Thyroid gland (tissue), 4 donors: ENCODE measurements at regions not wholly inside any gene's neighbourhood (a gene's known extent, or its start where the extent isn't known, plus 50 kb on each side); places are given as distances from the start of the nearest gene placed in this dataset.

Experiments used
- DNase-seq, 2 donors: peaks; one replicate each; pipeline ENCODE4 v3.0.0-alpha.2; 2019
- H3K27ac ChIP-seq, 3 donors: fragments of 200-600 bp; sonication (generic); 1 replicate in 2 of 3; 2 replicates in 1 of 3; pipeline ENCODE4 v1.5.1; 2016 to 2019; ENCODE audit warnings: mild to moderate bottlenecking in 1 of 3, moderate library complexity in 1 of 3
- H3K27me3 ChIP-seq: fragments of 200-600 bp; sonication (generic); one replicate; pipeline ENCODE4 v1.5.1; 2019
- H3K36me3 ChIP-seq, 2 donors: fragments of 200-600 bp; sonication (generic); one replicate each; pipeline ENCODE4 v1.5.1; 2016 to 2019
- H3K4me1 ChIP-seq, 2 donors: fragments of 200-600 bp; sonication (generic); one replicate each; pipeline ENCODE4 v1.5.1; 2017 to 2019
- H3K4me3 ChIP-seq, 3 donors: fragments of 200-600 bp; sonication (generic); replicated peaks in 1 of 3; 1 replicate in 2 of 3; 2 replicates in 1 of 3; pipeline ENCODE4 v1.5.1; 2016; ENCODE audit warnings: mild to moderate bottlenecking in 1 of 3
- H3K9me3 ChIP-seq: fragments of 200-600 bp; sonication (generic); one replicate; pipeline ENCODE4 v1.5.1; 2017
- POLR2A ChIP-seq, 2 donors: fragments of 450-650 bp; IDR thresholded peaks; one replicate each; pipeline ENCODE4 v1.6.1; 2017; ENCODE audit warnings: antibody characterized with exemption in 2 of 2, mild to moderate bottlenecking in 2 of 2, moderate library complexity in 1 of 2
- WGBS, 2 donors: methylation state at CpG; one replicate each; pipeline ENCODE4 v1.1.5; 2017; 5-methylcytosine and 5-hydroxymethylcytosine counted together
- intact Hi-C: fragments of 100-400 bp; cut with DNase I; formaldehyde crosslinking; loops from one replicate; pipeline ENCODE4 v1.15.1; 2023
- TF ChIP-seq, protein P1 (sequence below), 6 experiments: fragments of 200-600 bp in 3 of 6; fragments of 450-650 bp in 3 of 6; sonication (generic) in 3 of 6; IDR thresholded peaks; one replicate each; pipeline ENCODE4 v1.5.1; 2016 to 2019; ENCODE audit warnings: antibody characterized with exemption in 6 of 6, mild to moderate bottlenecking in 2 of 6, inconsistent platforms in 1 of 6, moderate library complexity in 1 of 6

- no peaks in the 10 kb centered on the region for H3K36me3 ChIP-seq
- no peak overlapping the region for H3K4me3 ChIP-seq
- no peaks in the 10 kb centered on the region for H3K4me1 ChIP-seq
- WGBS, 2 donors: 38 to 53% methylated on average over 6 of the region's 6 CpGs
- H3K9me3 ChIP-seq: no peaks in the 10 kb centered on the region
- peak in 1 of 2 donors; percentile 14 for DNase-seq
- TF ChIP-seq, protein P1, sequence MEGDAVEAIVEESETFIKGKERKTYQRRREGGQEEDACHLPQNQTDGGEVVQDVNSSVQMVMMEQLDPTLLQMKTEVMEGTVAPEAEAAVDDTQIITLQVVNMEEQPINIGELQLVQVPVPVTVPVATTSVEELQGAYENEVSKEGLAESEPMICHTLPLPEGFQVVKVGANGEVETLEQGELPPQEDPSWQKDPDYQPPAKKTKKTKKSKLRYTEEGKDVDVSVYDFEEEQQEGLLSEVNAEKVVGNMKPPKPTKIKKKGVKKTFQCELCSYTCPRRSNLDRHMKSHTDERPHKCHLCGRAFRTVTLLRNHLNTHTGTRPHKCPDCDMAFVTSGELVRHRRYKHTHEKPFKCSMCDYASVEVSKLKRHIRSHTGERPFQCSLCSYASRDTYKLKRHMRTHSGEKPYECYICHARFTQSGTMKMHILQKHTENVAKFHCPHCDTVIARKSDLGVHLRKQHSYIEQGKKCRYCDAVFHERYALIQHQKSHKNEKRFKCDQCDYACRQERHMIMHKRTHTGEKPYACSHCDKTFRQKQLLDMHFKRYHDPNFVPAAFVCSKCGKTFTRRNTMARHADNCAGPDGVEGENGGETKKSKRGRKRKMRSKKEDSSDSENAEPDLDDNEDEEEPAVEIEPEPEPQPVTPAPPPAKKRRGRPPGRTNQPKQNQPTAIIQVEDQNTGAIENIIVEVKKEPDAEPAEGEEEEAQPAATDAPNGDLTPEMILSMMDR (IDR thresholded peaks at IDR 0.05): peak in 3 of 6 experiments; percentile 36 to 52 (median 41)
- no peak for TF ChIP-seq POLR2A (IDR thresholded peaks at IDR 0.05)
- no peak overlapping the region for H3K27ac ChIP-seq
- H3K27me3 ChIP-seq: no peaks in the 10 kb centered on the region
- intact Hi-C loops: no loop called here
These were observed 392.5 kb downstream of the CD83 start for GRCh38 chr6:14510038-14510437.

DNA sequence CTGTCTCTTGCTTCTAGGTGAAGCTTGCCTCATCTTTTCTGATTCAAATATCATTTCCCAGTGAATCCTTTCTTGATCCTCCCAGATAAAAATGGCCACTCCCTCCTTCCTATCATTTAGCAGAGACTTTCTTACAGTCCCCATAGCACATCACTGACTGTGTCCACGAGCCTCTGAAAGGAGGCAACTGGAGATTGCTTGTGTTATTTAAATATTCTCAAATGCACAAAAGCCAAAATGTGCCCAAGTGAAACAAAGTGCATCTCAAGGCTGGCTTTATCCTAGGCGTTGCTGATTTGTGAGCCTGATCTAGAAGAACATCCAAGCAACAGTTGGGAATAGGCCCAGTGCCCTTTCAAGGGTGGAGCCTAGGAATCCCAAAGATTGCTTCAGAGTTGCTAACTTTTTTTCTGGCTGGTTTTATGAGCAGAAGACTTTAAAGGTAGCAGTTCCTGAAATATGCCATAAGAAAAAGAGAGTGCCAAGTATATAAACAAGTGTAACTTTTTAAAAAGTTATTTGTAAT lies 393.6 kb downstream of the CD83 start:
- Histone ChIP-seq H3K27me3 (no peaks in the 10 kb centered on the region), H3K4me3 (no peak overlapping the region), H3K27ac (no peak overlapping the region), H3K36me3 (no peaks in the 10 kb centered on the region), H3K9me3 (no peaks in the 10 kb centered on the region), H3K4me1 (no peaks in the 10 kb centered on the region)
- 78 to 94% methylated on average over 2 of the region's 2 CpGs for WGBS, 2 donors
- TF ChIP-seq POLR2A (IDR thresholded peaks at IDR 0.05): no peak
- TF ChIP-seq, protein P1 (IDR thresholded peaks at IDR 0.05): no peak
- intact Hi-C loops: no loop called here
- DNase-seq: no peak

- H3K4me3 ChIP-seq: no peak overlapping the region
These were observed 394.7 kb downstream of the CD83 start for GRCh38 chr6:14512246-14512645.

GRCh38 chr6:14513496-14514393 lies 396.2 kb downstream of the CD83 start:
- 90 to 91% methylated on average over 7 of the region's 7 CpGs for WGBS, 2 donors
- Histone ChIP-seq H3K27me3 (no peaks in the 10 kb centered on the region), H3K36me3 (no peaks in the 10 kb centered on the region), H3K4me1 (no peaks in the 10 kb centered on the region), H3K4me3 (no peak overlapping the region), H3K9me3 (no peaks in the 10 kb centered on the region), H3K27ac (no peak overlapping the region)
- no peak for DNase-seq
- intact Hi-C loops: no loop called here
- TF ChIP-seq, protein P1 (IDR thresholded peaks at IDR 0.05): no peak
- no peak for TF ChIP-seq POLR2A (IDR thresholded peaks at IDR 0.05)

More at GRCh38 chr6:14512246-14512645, 394.7 kb downstream of the CD83 start:
- Histone ChIP-seq H3K4me1 (no peaks in the 10 kb centered on the region), H3K27ac (no peak overlapping the region), H3K9me3 (no peaks in the 10 kb centered on the region), H3K36me3 (no peaks in the 10 kb centered on the region), H3K27me3 (no peaks in the 10 kb centered on the region)
- TF ChIP-seq, protein P1 (IDR thresholded peaks at IDR 0.05): no peak
- TF ChIP-seq POLR2A (IDR thresholded peaks at IDR 0.05): no peak
- no peak for DNase-seq
- intact Hi-C loops: no loop called here
- WGBS, 2 donors: 87 to 91% methylated on average over 3 of the region's 3 CpGs

GRCh38 chr6:14516956-14517355 lies 399.4 kb downstream of the CD83 start:
- WGBS, 2 donors: 80 to 86% methylated on average over 11 of the region's 11 CpGs
- no peak for TF ChIP-seq POLR2A (IDR thresholded peaks at IDR 0.05)
- TF ChIP-seq, protein P1 (IDR thresholded peaks at IDR 0.05): no peak

More at GRCh38 chr6:14516956-14517355, 399.4 kb downstream of the CD83 start:
- DNase-seq: no peak
- Histone ChIP-seq H3K9me3 (no peaks in the 10 kb centered on the region), H3K36me3 (no peaks in the 10 kb centered on the region), H3K4me3 (no peak overlapping the region), H3K4me1 (no peaks in the 10 kb centered on the region), H3K27me3 (no peaks in the 10 kb centered on the region), H3K27ac (no peak overlapping the region)
- intact Hi-C loops: no loop called here
